NCI-H146 treated with DMSO at 0.1 percent for 48 hours (cell line): ENCODE measurements at regions not wholly inside any gene's neighbourhood (a gene's known extent, or its start where the extent isn't known, plus 50 kb on each side); places are given as distances from the start of the nearest gene placed in this dataset.

Experiments used
- DNase-seq: peaks from one replicate; lab custom pipeline; 2025; ENCODE audit not compliant: unreplicated experiment; lab: John Stamatoyannopoulos, UW

DNA sequence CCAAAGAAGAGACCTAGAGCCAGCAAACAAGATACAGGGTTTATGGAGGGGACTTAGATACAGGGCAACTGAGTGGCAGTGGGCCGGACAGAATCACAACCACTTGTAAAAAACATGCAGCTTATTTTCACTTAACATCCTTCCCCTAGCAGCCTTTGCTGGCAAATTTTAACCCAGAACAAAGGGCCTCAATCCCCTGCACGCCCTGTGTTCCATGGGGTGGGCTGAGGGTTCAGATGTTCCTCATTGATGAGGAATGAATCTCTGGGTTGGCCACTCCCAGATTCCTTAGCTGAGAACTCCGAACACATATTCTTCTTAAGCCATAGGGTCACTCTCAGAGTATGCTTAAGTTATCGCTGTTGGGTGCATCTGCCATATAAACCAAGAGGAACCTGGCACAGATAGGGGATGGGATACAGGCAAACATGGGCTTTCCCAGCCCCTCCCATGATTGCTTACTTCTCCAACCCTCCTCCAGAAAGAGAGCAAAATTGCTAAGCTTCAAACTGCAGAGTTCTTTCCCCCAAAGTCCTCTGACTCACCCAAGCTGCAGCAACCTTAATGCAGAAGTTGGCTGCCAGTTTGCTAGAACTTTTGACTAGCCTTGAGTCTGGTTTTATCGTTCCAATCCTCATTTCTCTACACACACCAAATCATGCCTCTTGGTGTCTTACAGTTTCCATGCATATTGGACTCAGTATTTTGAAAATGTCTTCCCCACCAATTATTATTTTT is 146.9 kb downstream of the CD47 start:
- no peak for DNase-seq

DNA sequence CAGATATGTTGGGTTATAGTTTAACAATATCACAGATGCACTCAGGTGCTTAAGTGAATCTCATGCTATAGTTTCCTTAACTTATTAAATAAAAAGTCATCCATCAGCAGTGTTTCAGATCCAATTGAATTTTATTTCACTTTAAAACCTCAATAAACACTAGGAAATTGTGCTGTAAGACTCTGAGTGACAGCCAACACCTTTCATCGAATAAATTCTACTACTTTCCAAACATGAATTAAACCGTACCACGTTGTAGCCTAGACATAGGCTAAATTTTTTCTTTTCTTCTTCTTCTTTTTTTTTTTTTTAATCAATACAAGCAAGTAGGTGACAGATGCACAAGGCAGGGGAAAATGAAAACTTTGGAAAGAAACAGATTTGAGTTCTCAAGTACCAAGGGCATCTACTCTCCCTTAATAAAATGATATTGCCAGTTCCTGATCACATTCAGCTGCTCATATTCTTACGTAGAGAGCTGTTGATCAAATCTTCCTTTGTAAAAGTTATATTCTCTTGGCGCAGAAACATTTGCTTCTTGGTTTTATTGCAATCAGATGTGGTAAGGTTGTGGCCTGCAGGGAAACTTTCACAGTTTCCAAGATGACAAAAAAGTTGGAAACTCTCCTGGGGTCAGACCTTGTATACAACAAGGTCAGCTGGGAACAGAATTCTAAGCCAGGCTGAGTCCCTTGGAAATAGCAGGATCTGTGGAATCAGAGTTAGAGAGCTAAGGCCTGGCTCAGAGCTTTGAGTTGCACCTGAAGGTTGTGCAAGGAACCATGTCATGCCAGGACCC is 147.7 kb downstream of the CD47 start:
- DNase-seq = no peak

GRCh38 chr3:107942244-107942643 is 148.6 kb downstream of the CD47 start:
- DNase-seq = no peak

GRCh38 chr3:107939691-107940442 is 151.0 kb downstream of the CD47 start:
- DNase-seq = peak; percentile 53

GRCh38 chr3:107938143-107938542 is 152.7 kb downstream of the CD47 start:
- DNase-seq = peak; percentile 79

- DNase-seq = no peak
Measured at GRCh38 chr3:107934808-107935207, 156.0 kb downstream of the CD47 start.

DNA sequence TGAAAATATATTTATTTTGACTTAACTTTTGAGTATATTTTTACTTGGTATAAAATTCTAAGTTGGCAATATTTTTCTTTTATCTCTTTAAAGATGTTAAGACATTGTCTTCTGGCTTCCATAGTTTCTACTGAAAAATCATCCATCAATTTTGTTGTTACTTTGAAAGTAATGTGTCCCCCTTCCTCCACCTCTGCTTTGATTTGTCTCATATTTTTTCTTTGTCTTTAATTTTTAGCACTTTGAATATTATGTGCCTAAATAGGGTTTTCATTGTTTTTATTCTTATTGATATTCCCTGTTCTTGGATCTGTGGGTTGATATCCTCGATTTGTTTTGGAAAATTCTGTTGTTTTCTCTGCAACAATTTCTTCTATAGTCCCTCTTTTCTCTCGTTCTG is 157.4 kb downstream of the CD47 start:
- DNase-seq = no peak

DNA sequence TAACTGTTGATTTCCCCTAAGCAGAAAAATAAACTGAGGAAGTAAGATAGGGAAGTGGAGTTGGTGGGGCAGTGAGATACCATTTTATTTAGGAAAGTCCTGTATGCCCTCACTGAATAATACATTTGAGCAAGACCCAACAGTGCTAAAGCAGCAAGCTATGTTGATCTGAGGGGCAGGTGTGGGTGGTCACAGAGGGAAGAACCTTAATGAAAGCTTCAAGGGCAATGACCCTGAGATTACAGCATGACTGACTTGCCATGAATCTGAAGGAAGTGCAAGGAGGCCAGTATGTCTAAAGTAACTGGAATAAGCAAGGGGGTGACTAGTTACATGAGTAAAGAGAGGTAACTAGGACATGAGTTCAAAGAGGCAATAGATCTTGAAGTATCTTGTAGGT is 159.5 kb downstream of the CD47 start:
- DNase-seq = no peak

DNA sequence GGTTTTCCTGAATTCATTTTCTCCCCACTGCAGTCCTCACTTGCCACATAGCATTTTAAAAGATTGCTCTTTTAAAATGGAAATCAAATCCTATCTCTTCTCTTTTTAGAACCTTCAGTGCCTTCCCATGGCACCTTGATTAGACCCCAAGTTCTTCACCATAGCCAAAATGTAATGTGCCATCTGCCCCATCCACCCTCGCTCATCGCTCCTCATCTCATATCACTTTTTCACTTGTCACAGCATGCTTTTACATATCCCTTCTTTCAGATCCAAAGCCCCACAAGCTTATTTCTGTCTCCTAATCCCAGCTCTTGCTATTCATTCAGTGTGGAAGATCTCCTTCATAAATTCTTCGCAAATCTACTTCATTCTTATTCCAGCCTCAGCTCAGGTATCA is 161.7 kb downstream of the CD47 start:
- peak; percentile 21 for DNase-seq

DNA sequence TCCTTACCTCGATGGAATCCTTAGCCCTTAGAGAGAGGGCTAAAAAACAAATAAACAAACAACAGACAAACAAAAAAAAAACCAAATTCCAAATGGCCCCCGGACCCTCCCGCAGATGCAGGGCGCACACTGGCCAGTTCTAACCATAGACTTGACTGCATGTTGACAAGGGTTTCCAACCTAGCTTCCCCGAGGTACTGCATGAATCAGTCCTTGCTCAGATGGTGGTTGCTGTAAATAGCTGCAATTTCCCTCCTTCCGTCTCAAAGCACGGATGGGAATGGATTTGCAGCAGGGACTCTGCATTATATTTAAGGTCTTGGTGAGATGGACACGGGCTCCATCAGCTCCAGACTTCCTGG is 162.8 kb downstream of the CD47 start:
- peak; percentile 85 for DNase-seq

DNA sequence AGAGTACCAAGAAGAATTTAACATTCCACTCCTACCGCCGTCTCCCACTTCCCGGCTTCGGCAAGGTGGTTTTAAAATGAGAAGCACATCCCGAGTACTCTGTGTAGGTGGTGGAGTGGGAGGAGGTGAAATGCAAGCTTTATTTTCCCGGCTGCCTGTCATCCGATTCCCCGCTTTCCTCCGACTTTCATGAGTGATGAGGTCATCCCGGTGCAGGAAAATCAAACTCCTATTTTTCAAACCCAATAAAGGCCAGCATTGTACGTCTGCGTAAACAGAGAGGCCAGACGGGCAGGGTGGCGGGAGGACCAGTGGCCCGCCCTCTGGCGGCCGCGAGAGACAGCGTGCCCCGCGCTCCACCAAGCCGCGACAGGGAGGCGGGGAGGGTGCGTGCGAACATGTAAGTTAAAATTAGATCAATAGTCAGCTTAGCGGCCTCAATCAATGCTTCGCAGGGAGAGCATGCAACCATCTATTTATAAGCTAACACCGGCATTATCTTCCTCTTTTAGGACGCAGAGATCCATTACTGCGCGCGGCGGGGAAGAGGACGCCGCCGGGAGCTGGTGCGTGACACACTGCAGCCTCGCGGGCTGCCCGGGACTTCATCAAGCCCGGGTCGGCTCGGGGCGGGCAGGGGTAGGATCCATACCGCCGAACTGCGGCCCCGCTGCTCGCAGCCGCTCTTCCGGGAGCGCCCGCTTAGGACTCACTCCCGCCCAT is 163.3 kb downstream of the CD47 start:
- peak; percentile 96 for DNase-seq

- no peak for DNase-seq
Measured at GRCh38 chr3:107925851-107926250, 165.0 kb downstream of the CD47 start.

- no peak for DNase-seq
Measured at GRCh38 chr3:107921038-107921437, 169.8 kb downstream of the CD47 start.

DNA sequence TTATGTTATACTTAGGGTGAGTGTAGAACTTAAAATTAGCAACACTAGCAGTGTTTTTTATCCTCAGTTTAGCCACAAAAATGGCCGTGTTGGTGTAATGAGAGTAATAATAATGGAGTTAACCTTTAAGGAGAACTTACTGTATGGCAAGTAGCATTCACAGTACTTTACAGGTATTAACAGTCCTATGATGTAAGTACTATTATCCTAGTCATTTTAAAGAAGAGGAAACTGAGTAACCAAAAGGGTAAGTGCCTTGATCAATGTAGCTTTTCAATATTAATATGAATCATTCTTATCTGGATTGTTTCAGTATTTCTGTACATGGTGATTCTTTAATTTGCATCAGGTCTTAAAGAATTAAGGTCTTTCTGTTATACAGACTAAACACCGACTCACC is 170.3 kb downstream of the CD47 start:
- DNase-seq = no peak

- no peak for DNase-seq
Measured at GRCh38 chr3:107919239-107919638, 171.6 kb downstream of the CD47 start.

DNA sequence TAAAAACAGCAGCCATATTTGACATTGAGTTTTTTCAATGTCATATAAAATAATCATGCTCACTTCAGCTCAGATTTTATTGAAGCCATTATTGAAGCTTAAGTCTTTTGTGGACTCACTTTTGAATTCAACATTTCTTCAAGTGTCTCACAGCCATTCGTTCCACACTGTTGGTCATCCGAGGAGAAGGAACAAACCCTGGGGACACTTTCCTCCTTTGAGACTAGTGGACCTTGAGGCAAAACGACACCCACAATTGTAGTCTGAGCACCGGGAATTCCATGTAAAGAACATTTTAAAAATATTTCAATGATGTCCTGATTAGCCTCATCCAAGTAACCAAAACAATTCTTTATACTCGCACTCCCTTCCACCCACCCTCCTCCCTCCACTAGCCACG is 174.7 kb downstream of the CD47 start:
- DNase-seq = no peak

DNA sequence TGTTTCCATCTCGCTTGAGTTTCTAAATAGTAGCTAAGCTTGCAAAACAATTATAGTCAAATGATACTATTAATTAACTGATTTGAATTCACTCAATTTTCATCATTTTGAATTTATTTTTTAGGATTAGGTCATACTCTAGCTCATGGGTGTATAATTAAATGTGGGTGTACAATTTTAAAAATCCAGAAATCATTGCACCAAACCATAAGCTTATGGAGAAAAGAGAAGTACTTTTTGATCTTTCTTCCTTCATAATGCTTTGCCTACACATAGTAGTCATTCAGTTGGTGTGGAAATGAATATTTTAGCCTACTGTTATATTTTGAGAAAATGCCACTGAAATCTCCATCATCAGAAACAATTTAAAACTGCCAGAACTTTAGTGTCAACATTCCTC is 175.1 kb downstream of the CD47 start:
- DNase-seq = no peak

DNA sequence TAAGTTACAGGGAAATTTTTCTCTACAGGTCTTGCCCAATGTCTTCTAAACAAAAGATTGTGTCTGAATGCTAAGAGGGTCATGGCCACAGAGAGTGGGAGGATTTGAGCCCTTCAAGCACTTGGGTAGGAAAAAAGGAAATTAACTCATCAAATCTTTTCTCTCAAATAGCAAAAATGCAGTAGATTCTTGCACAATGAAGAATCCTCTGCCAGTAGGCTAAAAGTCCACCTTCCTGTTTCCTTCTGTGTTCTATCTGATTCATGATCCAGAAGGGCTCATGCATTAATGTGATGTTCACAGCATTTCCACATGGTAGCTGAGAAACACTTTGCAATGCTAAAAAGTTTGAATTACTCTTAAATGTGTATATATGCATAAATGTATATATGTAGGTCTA is 177.1 kb downstream of the CD47 start:
- DNase-seq = no peak

DNA sequence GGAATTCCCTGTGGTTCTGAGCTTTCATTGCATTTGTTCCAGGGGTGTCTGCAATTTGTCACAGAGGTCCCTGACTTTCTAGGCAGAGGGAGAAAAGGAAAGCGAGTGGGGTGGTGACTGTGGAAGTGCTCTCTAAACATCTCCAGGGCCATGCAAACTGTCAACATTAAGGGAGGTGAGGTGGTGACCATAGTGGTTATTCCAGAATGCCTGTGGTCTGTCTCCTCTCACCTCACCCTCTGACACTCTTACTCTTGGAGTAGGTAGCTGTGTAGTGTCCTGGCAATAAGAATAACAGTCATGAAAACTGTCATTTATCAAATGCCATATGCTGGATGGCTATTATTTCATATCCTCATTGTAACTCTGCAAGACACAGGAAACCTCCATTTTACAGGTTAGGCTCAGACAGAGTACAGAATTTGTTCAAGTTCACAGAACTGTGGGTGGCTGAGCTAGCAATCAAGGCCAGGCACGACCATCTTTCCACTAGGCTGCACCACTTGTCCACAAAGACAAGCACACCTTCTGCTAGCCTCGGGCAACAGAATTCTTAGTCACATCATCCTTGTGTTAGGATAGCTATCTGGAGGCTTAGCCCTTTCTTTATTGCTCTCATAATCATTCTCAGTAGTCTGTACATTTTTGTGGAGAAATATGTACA is 179.4 kb downstream of the CD47 start:
- no peak for DNase-seq

DNA sequence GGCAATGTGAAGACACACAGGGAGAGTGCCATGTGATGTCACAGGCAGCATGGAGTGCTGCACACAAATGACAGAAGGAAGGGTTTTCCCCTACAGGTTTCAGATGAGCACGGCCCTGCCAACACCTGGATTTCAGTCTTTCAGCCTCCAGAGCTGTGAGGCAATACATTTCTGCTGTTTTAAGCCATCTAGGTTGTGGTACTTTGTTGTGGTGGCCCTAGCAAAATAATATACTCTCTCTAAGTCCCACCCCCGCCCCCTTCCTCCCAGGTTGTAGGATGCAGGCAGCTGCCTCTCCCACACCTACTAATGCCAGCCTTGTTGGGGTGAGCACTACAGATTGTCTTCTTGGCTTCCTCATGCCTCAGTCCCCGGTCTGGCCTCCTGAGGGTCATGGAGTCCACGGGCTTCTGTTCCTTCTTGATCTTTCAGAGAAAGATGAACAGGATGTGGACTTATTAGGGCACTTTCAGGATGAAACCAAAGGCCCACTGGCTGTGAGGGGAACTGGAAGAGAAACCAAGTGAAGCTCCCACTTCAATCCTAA is 180.0 kb downstream of the CD47 start:
- DNase-seq = no peak
